NOMO-1 treated with dmso at 0.1 percent for 144 hours (cell line): ENCODE measurements at regions not wholly inside any gene's neighbourhood (a gene's known extent, or its start where the extent isn't known, plus 50 kb on each side); places are given as distances from the start of the nearest gene placed in this dataset.

Source experiments
- DNase-seq: peaks from one replicate; lab custom pipeline; 2025; ENCODE audit not compliant: unreplicated experiment; lab: John Stamatoyannopoulos, UW

GRCh38 chrX:139126493-139126892, 404.0 kb upstream of the F9 start:
- DNase-seq = no peak

GRCh38 chrX:139125916-139126315, 404.6 kb upstream of the F9 start:
- DNase-seq = no peak

- no peak for DNase-seq
Observed at GRCh38 chrX:139121616-139122286, 408.8 kb upstream of the F9 start.

GRCh38 chrX:139120760-139121159, 409.2 kb upstream of the FGF13 start:
- no peak for DNase-seq

DNA sequence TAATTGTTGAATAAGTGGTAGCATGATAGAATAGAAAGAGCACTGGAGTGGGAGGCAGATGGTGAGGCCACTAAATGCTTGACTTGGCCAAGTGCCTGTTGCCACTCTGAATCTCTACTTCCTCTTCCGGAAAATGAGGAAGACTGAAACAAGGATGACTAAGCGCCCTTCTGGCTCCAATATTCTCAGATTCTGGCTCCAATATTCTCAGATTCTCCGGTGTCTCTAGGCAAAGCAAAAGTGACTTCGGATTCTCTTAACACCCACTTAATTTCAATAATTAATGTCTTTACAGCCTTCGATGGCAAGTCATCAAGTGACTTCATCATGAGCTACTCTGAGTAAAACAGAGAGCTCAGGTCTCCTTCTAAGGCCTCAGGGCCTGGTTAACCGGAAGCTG, 402.2 kb upstream of the FGF13 start:
- peak; percentile 22 for DNase-seq

GRCh38 chrX:139112432-139112831, 400.9 kb upstream of the FGF13 start:
- no peak for DNase-seq

DNA sequence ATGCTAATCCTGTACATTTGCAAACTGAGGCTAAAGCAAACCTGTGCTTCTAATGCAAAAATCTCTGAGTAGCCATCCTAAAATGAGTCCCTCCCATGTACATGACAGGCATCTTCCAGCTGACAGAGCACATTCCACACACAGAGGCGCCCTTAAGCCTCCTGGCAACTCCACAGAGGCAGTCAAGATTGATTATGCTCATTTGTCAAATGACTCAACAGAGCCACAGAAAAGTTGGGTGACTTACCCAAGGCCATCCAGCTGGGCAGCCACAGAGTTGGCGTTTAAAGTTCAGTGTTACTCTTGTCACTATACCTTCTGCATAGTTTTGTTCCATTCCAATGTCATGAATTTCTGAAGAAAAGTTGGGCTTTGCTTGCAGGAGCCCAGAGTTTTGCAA, 394.6 kb upstream of the FGF13 start:
- no peak for DNase-seq

DNA sequence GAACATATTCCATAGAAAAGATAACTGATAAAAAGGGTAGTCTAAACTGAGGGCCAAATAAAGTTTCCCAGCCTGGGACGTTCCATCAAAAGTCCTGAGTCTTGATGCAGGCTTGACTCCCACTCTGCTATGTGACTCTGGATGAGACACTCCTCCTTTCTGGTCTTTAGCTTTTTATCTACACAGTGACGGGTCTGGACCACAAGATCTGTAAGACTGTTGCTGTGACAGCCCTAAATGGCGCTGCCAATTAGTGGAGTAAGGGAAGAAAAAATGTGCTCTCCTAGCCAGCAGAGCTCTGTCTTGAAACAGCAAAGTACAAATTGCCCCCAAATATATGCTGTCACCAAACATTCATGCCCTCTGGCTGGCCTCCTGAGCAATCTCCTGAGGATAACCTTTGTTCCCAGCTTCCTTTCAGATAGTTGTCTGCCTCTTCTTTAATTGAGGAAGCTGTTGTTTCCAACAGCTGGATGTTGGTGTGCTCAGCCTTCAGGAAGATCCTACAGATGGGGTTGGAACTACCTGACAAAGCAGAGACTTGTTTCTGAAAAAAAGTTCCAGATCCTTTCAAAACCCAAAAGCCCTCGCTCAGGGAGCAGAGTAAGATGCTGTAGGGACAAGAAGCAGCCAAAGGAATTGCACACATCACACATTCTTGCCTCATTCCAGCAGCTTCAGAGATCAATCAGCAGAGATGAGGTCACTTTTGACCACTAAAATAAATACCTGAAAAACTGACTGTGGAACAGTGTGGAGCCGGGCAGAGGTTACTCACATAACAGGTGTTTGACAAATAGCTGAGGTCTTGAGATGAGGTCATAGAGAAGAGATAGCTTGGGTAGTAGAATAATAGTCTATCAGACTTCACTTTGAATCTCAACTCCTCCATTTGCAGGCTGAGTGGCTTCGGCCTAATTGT, 383.4 kb upstream of the FGF13 start:
- no peak for DNase-seq

GRCh38 chrX:139093201-139093600, 381.7 kb upstream of the FGF13 start:
- no peak for DNase-seq

GRCh38 chrX:139091878-139092277, 380.4 kb upstream of the FGF13 start:
- DNase-seq = no peak

DNA sequence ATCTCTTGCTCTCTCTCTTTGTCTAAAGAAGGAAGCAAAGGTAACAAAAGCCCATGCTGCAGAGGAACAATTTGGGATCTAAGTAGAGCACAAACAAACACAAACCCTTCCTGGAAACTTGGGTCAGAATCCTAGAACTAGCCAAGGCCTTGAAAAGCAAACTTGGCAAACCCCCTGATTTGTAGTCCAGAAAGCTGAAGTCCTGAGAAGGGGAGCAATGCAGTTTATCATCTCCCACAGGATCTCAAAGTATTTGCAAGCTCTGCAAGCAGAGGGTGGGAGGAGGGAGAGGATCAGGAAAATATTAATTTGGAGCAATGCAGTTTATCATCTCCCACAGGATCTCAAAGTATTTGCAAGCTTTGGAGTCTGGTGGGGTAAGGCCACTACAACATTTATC, 379.5 kb upstream of the FGF13 start:
- no peak for DNase-seq

DNA sequence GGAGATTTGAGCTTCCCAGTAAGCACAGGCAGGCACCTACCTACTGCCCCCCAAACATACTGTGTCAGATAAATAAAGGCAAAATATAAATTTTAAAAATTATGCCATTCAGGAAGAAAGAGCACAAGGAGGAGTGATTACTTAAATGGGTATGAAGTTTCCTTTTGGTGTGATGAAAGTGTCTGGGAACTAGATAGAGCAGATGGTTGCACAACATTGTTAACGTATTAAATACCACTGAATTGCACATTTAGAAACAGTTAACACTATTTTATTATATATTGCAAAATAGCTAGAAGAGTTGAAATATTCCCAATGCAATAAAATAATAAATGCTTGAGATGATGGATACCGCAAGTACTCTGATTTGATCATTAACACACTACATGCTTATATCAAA, 374.7 kb upstream of the FGF13 start:
- DNase-seq = no peak

- DNase-seq = no peak
Observed at GRCh38 chrX:139085404-139085803, 373.9 kb upstream of the FGF13 start.

- DNase-seq = no peak
Observed at GRCh38 chrX:139083191-139083590, 371.7 kb upstream of the FGF13 start.

DNA sequence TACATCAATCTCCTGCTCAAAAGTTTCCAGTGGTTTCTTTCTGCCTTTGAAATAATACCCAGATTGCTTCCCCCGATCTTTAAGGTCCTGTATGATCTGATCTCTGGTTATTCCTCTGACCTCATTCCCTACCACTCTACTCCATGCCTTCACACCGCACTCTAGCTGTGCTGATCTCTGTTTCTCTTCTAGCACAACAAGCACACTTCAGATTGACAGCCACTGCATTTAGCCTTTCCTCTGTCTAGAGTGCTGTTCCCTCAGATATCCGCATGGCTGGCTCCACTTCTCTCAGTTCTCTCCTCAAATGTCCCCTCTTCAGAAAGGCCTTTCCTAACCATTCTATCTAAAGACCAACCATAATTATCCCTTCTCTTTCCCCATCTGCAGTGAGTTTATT, 370.4 kb upstream of the FGF13 start:
- no peak for DNase-seq

DNA sequence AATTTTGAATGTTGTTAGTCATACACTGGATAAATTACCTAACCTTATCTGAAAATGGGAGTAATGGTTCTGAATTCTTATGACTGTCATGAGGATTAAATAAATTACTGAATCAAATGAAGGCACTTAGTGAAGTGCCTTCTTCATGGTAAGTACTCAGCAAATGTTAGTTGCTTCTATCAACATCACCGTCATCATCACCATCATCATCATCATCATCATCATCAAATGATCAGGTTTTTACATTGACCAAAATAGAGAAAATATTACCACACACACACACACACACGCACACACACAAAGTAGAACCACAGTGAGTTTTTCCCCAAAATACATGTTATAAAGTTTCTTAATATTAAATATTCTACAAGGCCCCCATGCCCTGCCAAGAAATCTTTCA, 368.3 kb upstream of the FGF13 start:
- no peak for DNase-seq

- no peak for DNase-seq
Observed at GRCh38 chrX:139078761-139079280, 367.3 kb upstream of the FGF13 start.

- no peak for DNase-seq
Observed at GRCh38 chrX:139078342-139078741, 366.8 kb upstream of the FGF13 start.

DNA sequence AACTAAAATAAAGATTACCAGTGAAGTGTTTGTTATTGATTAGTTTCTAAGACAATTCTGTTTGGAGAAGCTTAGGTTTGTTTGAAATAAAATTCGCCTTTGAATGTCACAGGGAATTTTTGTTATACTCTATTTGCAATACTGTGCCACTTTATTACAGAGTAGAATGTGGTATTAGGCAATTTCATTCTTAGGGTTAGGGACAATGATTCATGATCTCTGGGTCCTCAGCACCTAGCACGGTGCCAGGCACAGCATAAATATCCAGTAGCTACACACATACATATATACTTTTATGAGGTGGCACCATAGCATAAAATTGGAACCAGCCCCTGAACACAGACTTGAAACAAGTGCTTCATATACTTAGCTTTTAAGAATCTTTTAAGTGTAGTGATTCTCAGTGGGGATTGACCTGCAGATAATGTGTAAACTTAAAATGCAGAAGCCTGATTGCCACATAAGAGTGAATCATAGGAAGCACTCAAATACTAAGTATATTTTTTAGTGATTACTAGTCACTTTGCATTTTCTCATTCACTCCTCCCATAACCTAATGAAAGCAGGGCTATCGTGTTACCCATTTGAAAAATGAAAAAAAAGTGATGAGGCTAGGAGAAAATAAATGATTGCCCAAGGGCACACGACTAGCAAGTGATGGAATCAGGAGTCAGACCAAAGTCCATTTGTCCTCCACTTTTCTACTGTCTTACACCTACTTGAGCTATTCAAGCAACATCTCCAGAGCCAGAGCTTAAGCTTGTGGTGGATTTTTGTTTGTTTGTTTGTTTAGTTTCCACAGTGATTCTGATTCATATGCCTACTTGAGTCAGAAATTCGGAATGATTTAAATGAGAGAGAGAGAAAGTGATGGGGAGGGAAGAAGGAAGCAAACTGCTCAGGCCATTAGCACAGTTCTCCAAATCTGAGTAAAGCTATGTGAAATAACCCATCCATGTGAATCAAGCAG, 366.0 kb upstream of the FGF13 start:
- peak; percentile 9 for DNase-seq

GRCh38 chrX:139063364-139063763, 351.8 kb upstream of the FGF13 start:
- no peak for DNase-seq
